T47D (cell line): ENCODE measurements at regions not wholly inside any gene's neighbourhood (a gene's known extent, or its start where the extent isn't known, plus 50 kb on each side); places are given as distances from the start of the nearest gene placed in this dataset.

Source experiments
- DNase-seq, 2 experiments: peaks; one replicate each; pipeline versions ENCODE4 v3.0.0 to v3.0.0-alpha.2; 2011 to 2012; ENCODE audit warnings: low read depth in 1 of 2, low spot score in 1 of 2
- JUND ChIP-seq: IDR thresholded peaks from 2 replicates; pipeline ENCODE4 v1.6.1; 2012; ENCODE audit warnings: low read depth
- in situ Hi-C: cut with HindIII; loops from 2 replicates; pipeline ENCODE4 v1.10.0; 2016; ENCODE audit warnings: low sequenced_read_pairs, low pct_unique_long_range_greater_than_20kb

GRCh38 chr6:133610971-133611370 is 277.9 kb upstream of the TCF21 start:
- no peak for DNase-seq
- no peak for TF ChIP-seq JUND
- in situ Hi-C loops = no loop called here

GRCh38 chr6:133612459-133612858 is 276.5 kb upstream of the TCF21 start:
- DNase-seq = no peak
- in situ Hi-C loops = no loop called here
- no peak for TF ChIP-seq JUND

- in situ Hi-C loops = no loop called here
- no peak for DNase-seq
- no peak for TF ChIP-seq JUND
Measured at GRCh38 chr6:133613211-133613610, 275.7 kb upstream of the TCF21 start.

GRCh38 chr6:133621751-133622150 is 267.2 kb upstream of the TCF21 start:
- no peak for TF ChIP-seq JUND
- in situ Hi-C loops = no loop called here
- no peak for DNase-seq

GRCh38 chr6:133623065-133623464 is 265.8 kb upstream of the TCF21 start:
- in situ Hi-C loops = no loop called here
- no peak for DNase-seq
- no peak for TF ChIP-seq JUND

GRCh38 chr6:133623621-133624020 is 265.3 kb upstream of the TCF21 start:
- in situ Hi-C loops = no loop called here
- no peak for DNase-seq
- TF ChIP-seq JUND = no peak

- TF ChIP-seq JUND = no peak
Measured at GRCh38 chr6:133626096-133626666, 262.7 kb upstream of the TCF21 start.

GRCh38 chr6:133629970-133630369 is 258.9 kb upstream of the TCF21 start:
- in situ Hi-C loops = no loop called here
- DNase-seq = no peak

More at GRCh38 chr6:133626096-133626666, 262.7 kb upstream of the TCF21 start:
- DNase-seq = no peak
- in situ Hi-C loops = no loop called here

GRCh38 chr6:133630651-133631050 is 258.3 kb upstream of the TCF21 start:
- in situ Hi-C loops = no loop called here
- no peak for TF ChIP-seq JUND

More at GRCh38 chr6:133629970-133630369, 258.9 kb upstream of the TCF21 start:
- TF ChIP-seq JUND = no peak

GRCh38 chr6:133631421-133631820 is 257.5 kb upstream of the TCF21 start:
- TF ChIP-seq JUND = no peak
- DNase-seq = peak in 1 of 2 experiments; percentile 1
- in situ Hi-C loops = no loop called here

More at GRCh38 chr6:133630651-133631050, 258.3 kb upstream of the TCF21 start:
- DNase-seq = no peak

GRCh38 chr6:133632206-133632605 is 256.7 kb upstream of the TCF21 start:
- no peak for DNase-seq
- in situ Hi-C loops = no loop called here
- no peak for TF ChIP-seq JUND

- in situ Hi-C loops = no loop called here
- no peak for TF ChIP-seq JUND
- DNase-seq = no peak
Measured at GRCh38 chr6:133632906-133633305, 256.0 kb upstream of the TCF21 start.

- in situ Hi-C loops = no loop called here
- DNase-seq = no peak
- TF ChIP-seq JUND = no peak
Measured at GRCh38 chr6:133634474-133634873, 254.4 kb upstream of the TCF21 start.

GRCh38 chr6:133635447-133635846 is 253.5 kb upstream of the TCF21 start:
- DNase-seq = no peak
- in situ Hi-C loops = no loop called here
- TF ChIP-seq JUND = no peak
